Ishikawa (cell line): ENCODE measurements at regions not wholly inside any gene's neighbourhood (a gene's known extent, or its start where the extent isn't known, plus 50 kb on each side); places are given as distances from the start of the nearest gene placed in this dataset.

Source experiments
- CEBPB ChIP-seq: IDR thresholded peaks from 2 replicates; pipeline ENCODE4 v1.6.1; 2012
- CREB1 ChIP-seq: IDR thresholded peaks from 2 replicates; pipeline ENCODE4 v1.6.1; 2012; ENCODE audit warnings: low read depth
- EGR1 ChIP-seq: IDR thresholded peaks from 2 replicates; pipeline ENCODE4 v1.6.1; 2012
- EP300 ChIP-seq: IDR thresholded peaks from 2 replicates; pipeline ENCODE4 v1.6.1; 2012; ENCODE audit warnings: borderline replicate concordance
- FOXM1 ChIP-seq: IDR thresholded peaks from 2 replicates; pipeline ENCODE4 v1.6.1; 2012; ENCODE audit warnings: low read depth, borderline replicate concordance
- NFIC ChIP-seq: IDR thresholded peaks from 2 replicates; pipeline ENCODE4 v1.6.1; 2012
- RAD21 ChIP-seq: IDR thresholded peaks from 2 replicates; pipeline ENCODE4 v1.6.1; 2012; ENCODE audit warnings: low read depth
- TAF1 ChIP-seq: IDR thresholded peaks from 2 replicates; pipeline ENCODE4 v1.6.1; 2012; ENCODE audit warnings: low read depth, mild to moderate bottlenecking
- TCF12 ChIP-seq: IDR thresholded peaks from 2 replicates; pipeline ENCODE4 v1.6.1; 2012; ENCODE audit warnings: low read depth
- TEAD4 ChIP-seq: IDR thresholded peaks from 2 replicates; pipeline ENCODE4 v1.6.1; 2012
- YY1 ChIP-seq: IDR thresholded peaks from 2 replicates; pipeline ENCODE4 v1.6.1; 2012; ENCODE audit warnings: low read depth
- ZBTB7A ChIP-seq: IDR thresholded peaks from 2 replicates; pipeline ENCODE4 v1.6.1; 2012; ENCODE audit warnings: low read depth
- TF ChIP-seq, protein P1 (sequence below): IDR thresholded peaks from 2 replicates; pipeline ENCODE4 v1.6.1; 2012
- TF ChIP-seq, protein P2 (sequence below): IDR thresholded peaks from 2 replicates; pipeline ENCODE4 v1.6.1; 2012; ENCODE audit warnings: low read depth, mild to moderate bottlenecking
- TF ChIP-seq, protein P3 (sequence below): IDR thresholded peaks from 2 replicates; pipeline ENCODE4 v1.6.1; 2012

- TF ChIP-seq, protein P1, sequence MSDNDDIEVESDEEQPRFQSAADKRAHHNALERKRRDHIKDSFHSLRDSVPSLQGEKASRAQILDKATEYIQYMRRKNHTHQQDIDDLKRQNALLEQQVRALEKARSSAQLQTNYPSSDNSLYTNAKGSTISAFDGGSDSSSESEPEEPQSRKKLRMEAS = no peak
- no peak for TF ChIP-seq RAD21
- no peak for TF ChIP-seq YY1
- TF ChIP-seq, protein P2, sequence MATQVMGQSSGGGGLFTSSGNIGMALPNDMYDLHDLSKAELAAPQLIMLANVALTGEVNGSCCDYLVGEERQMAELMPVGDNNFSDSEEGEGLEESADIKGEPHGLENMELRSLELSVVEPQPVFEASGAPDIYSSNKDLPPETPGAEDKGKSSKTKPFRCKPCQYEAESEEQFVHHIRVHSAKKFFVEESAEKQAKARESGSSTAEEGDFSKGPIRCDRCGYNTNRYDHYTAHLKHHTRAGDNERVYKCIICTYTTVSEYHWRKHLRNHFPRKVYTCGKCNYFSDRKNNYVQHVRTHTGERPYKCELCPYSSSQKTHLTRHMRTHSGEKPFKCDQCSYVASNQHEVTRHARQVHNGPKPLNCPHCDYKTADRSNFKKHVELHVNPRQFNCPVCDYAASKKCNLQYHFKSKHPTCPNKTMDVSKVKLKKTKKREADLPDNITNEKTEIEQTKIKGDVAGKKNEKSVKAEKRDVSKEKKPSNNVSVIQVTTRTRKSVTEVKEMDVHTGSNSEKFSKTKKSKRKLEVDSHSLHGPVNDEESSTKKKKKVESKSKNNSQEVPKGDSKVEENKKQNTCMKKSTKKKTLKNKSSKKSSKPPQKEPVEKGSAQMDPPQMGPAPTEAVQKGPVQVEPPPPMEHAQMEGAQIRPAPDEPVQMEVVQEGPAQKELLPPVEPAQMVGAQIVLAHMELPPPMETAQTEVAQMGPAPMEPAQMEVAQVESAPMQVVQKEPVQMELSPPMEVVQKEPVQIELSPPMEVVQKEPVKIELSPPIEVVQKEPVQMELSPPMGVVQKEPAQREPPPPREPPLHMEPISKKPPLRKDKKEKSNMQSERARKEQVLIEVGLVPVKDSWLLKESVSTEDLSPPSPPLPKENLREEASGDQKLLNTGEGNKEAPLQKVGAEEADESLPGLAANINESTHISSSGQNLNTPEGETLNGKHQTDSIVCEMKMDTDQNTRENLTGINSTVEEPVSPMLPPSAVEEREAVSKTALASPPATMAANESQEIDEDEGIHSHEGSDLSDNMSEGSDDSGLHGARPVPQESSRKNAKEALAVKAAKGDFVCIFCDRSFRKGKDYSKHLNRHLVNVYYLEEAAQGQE = no peak
- TF ChIP-seq ZBTB7A = no peak
- TF ChIP-seq FOXM1 = no peak
Observed at GRCh38 chr9:130768891-130769403, 66.1 kb upstream of the ABL1 start.

DNA sequence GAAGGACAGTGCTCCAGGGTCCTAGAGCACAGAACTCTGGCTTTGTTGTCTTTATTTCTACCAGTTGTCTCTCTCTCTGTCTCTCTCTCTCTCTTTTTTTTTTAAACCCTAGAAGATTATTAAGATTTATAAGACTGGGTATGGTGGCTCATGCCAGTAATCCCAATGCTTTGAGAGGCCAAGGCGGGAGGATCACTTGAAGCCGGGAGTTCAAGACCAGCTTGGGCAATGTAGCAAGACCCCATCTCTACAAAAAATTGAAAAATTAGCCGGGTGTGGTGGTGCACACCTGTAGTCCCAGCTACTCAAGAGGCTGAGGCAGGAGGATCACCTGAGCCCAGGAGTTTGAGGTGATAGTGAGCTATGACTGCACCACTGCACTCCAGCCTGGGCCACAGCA lies 65.0 kb upstream of the ABL1 start:
- TF ChIP-seq TAF1 = no peak
- TF ChIP-seq, protein P2 = no peak
- TF ChIP-seq YY1 = no peak
- TF ChIP-seq RAD21 = no peak
- no peak for TF ChIP-seq CEBPB
- no peak for TF ChIP-seq ZBTB7A
- TF ChIP-seq EP300 = no peak
- no peak for TF ChIP-seq FOXM1
- TF ChIP-seq, protein P1 = no peak
- no peak for TF ChIP-seq EGR1

DNA sequence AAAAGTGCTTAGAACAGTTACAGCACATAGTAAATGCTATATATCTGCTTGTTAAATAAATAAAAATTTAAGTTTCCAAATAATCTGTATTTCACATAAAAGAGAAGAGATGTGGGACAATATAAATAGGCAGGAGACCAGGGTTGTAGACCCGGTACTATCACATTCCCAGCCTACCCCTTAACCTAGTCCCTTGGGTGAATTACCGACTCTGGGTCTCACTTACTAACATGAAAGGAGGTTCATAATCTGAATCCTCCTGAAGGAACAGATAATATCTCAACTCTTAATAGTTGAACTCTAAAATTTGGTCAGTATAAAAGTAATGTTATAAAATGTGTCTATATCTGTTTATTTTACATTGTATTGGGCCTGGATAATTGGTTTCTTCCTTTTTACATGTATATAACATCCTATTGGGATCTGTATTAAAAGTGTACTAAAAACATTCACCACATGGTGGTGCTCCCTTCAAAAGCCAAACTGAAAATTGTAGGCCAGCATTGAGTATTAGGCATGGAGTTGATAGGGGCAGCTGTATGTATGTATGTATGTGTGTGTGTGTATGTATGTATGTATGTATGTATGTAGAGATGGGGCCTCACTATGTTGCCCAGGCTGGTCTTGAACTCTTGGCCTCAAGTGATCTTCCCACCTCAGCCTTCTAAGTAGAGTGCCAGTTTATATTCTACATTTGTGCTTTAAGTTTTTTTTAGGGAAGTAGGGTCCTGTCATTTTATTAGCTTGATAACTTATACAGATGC lies 64.2 kb upstream of the ABL1 start:
- TF ChIP-seq YY1 (no peak), RAD21 (peak; percentile 84), EP300 (no peak)

DNA sequence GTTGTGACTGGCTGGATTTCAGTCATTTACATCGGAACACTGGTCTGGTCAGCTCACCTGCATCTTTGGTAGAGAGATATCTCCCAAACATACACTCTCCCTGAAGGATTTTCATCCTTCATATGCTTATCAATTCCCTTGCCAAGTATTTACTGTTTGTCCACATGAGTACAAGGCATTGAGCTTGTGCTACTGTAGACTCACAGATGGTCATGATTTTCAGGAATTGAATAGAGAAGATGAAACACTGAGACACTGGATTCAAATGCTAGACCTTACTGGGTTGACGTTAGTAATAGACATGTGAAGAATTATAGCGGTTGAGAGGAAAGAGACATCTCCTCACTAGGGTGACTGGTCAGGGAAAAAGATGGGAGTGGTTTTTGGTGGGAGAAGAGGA lies 62.9 kb upstream of the ABL1 start:
- TF ChIP-seq, protein P1 = no peak
- TF ChIP-seq CEBPB (no peak), EP300 (no peak), ZBTB7A (no peak), YY1 (no peak), TAF1 (no peak), CREB1 (no peak), RAD21 (no peak), NFIC (no peak)
- TF ChIP-seq, protein P2 = no peak

GRCh38 chr9:130774183-130774582 lies 60.9 kb upstream of the ABL1 start:
- no peak for TF ChIP-seq RAD21
- TF ChIP-seq TAF1 = no peak
- no peak for TF ChIP-seq FOXM1
- TF ChIP-seq TEAD4 = no peak

- TF ChIP-seq EGR1 (no peak), TCF12 (no peak), FOXM1 (no peak), YY1 (no peak), EP300 (no peak), CREB1 (no peak), ZBTB7A (no peak), TAF1 (no peak), RAD21 (no peak), TEAD4 (no peak), CEBPB (no peak), NFIC (no peak)
- TF ChIP-seq, protein P1 = no peak
- TF ChIP-seq, protein P2 = no peak
- TF ChIP-seq, protein P3, sequence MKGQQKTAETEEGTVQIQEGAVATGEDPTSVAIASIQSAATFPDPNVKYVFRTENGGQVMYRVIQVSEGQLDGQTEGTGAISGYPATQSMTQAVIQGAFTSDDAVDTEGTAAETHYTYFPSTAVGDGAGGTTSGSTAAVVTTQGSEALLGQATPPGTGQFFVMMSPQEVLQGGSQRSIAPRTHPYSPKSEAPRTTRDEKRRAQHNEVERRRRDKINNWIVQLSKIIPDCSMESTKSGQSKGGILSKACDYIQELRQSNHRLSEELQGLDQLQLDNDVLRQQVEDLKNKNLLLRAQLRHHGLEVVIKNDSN = no peak
Observed at GRCh38 chr9:130775336-130775991, 59.6 kb upstream of the ABL1 start.
